SK-N-SH (cell line): ENCODE measurements at regions not wholly inside any gene's neighbourhood (a gene's known extent, or its start where the extent isn't known, plus 50 kb on each side); places are given as distances from the start of the nearest gene placed in this dataset.

ENCODE experiments used
- FOSL2 ChIP-seq: IDR thresholded peaks from 2 replicates; pipeline ENCODE4 v1.4.0; 2012; ENCODE audit warnings: low read depth, mild to moderate bottlenecking, moderate library complexity, borderline replicate concordance
- MXI1 ChIP-seq: IDR thresholded peaks from 2 replicates; pipeline ENCODE4 v1.6.1; 2012; ENCODE audit warnings: mild to moderate bottlenecking, low read depth, low read length, improper control_type of control experiment

DNA sequence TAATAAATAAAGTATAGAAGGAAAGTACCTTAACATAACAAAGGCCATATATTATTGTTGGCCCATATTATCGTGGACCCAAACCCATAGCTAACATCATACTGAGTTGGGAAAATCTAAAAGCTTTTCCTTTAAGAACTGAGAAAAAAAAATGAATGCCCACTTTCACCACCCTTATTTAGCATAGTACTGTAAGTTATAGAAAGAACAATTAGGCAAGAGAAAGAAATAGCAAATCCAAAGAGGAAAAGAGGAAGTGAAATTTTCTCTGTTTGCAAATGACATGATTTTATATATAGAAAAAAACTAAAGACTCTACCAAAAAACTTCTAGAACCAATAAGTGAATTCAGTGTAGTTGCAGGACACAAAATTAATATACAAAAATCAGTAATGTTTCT lies 1854.6 kb downstream of the PCDH7 start:
- TF ChIP-seq MXI1 (no peak), FOSL2 (no peak)
